ENCODE measurements at regions not wholly inside any gene's neighbourhood (a gene's known extent, or its start where the extent isn't known, plus 50 kb on each side); places are given as distances from the start of the nearest gene placed in this dataset.

DNA sequence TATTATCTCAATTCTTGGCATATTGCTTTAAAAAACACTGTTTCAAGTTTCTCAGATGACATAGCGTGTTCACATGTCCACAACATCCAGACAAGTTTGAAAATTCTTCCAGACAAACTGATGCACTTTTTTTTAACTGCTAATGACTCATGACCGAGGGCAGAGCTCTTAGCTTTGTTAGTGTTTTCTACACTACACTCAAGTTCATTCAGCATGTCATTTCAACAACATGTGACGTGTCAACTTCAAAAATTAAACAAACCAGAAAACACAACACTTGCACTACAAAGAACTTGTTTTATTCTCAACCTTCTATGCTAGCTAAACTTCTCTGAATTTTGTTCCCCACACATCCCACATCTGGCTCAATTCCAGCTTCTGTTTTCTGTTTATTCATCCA lies 1186.3 kb upstream of the FLRT2 start:
- Histone ChIP-seq H3K36me3 (ENCODE audit: control insufficient read depth in 1 of 2, insufficient read depth in 2 of 2, low read length in 2 of 2) (no peaks in the 10 kb centered on the region), H3K27ac (ENCODE audit: low read depth, low read length) (no peak overlapping the region), H3K4me1 (ENCODE audit: control insufficient read depth in 1 of 2, insufficient read depth in 2 of 2, low read length in 2 of 2) (no peaks in the 10 kb centered on the region), H3K4me3 (ENCODE audit: low read depth in 1 of 2, low read length in 2 of 2) (no peak overlapping the region), H3K9me3 (ENCODE audit: control insufficient read depth in 1 of 2, low read length in 2 of 2) (peaks cover 11 to 13% of the 10 kb centered on the region in 2 donors), H3K27me3 (ENCODE audit: control insufficient read depth in 1 of 2, insufficient read depth in 2 of 2, low read length in 2 of 2) (no peaks in the 10 kb centered on the region), H3K9ac (ENCODE audit: low read depth in 1 of 2, low read length in 2 of 2) (no peak overlapping the region)

DNA sequence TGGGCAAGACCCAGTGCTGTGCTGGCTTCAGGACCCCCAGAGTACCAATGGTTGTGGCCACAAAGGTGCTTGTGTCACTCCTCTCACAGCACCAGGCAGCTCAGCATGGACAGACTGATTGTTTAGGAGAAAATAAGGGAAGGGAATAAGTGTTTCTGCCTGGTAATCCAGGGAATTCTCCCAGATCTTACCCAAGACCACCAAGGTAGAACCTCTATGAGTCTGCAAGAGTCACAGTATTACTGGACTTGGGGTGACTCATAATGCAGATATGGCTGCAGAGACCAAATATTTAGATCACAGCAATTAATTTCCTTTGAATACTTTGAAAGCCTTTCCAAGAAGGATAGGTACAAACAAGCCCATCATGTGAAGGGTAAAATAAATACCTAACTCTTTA lies 1178.3 kb upstream of the FLRT2 start:
- Histone ChIP-seq H3K9me3 (ENCODE audit: control insufficient read depth in 1 of 2, low read length in 2 of 2) (peaks cover 28 to 41% of the 10 kb centered on the region in 2 donors), H3K4me1 (ENCODE audit: control insufficient read depth in 1 of 2, insufficient read depth in 2 of 2, low read length in 2 of 2) (no peaks in the 10 kb centered on the region), H3K36me3 (ENCODE audit: control insufficient read depth in 1 of 2, insufficient read depth in 2 of 2, low read length in 2 of 2) (no peaks in the 10 kb centered on the region), H3K9ac (ENCODE audit: low read depth in 1 of 2, low read length in 2 of 2) (no peak overlapping the region), H3K27ac (ENCODE audit: low read depth, low read length) (no peak overlapping the region), H3K27me3 (ENCODE audit: control insufficient read depth in 1 of 2, insufficient read depth in 2 of 2, low read length in 2 of 2) (no peaks in the 10 kb centered on the region), H3K4me3 (ENCODE audit: low read depth in 1 of 2, low read length in 2 of 2) (no peak overlapping the region)

DNA sequence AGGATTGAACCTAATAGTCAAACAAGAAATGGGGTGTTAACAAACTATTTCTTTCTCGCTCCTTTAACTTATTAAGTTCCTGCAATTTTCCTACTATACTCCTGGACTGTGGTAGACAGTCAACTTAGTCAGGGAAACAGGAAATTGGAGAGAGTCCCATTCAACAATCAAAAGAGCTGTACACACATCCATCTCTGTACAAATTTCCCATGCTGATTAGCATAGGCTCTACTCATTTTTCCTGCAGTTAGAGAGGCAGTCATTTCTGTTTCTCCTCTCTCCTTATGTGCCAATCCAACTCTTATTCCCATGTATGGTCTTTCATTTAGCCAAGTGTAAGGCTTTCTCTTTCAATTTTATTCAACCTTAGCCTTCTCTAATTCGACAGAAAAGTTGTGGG lies 1168.5 kb upstream of the FLRT2 start:
- Histone ChIP-seq H3K9ac (ENCODE audit: low read depth in 1 of 2, low read length in 2 of 2) (no peak overlapping the region), H3K27ac (ENCODE audit: low read depth, low read length) (no peak overlapping the region), H3K36me3 (ENCODE audit: control insufficient read depth in 1 of 2, insufficient read depth in 2 of 2, low read length in 2 of 2) (no peaks in the 10 kb centered on the region), H3K9me3 (ENCODE audit: control insufficient read depth in 1 of 2, low read length in 2 of 2) (peaks cover 0 to 10% of the 10 kb centered on the region in 2 donors), H3K4me1 (ENCODE audit: control insufficient read depth in 1 of 2, insufficient read depth in 2 of 2, low read length in 2 of 2) (no peaks in the 10 kb centered on the region), H3K27me3 (ENCODE audit: control insufficient read depth in 1 of 2, insufficient read depth in 2 of 2, low read length in 2 of 2) (no peaks in the 10 kb centered on the region), H3K4me3 (ENCODE audit: low read depth in 1 of 2, low read length in 2 of 2) (no peak overlapping the region)

DNA sequence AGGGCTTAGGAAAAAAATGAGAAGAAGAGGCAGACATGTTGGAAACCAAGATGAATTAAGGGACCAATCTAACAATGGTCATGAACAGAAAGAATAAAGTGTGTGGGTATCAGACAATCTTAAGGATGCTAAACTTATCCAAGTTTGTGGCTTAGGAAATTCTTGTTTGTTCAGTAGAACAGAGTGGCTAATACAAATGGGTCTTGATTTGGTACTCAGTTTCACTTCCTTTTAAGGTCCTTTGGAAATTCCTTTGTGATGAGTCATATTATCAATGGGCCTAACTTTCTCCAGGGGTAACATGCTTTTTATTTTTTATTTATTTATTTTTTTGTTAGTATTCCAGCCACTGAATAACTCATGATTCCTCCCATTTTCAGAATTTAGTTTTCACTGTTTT lies 1154.7 kb upstream of the FLRT2 start:
- no peaks in the 10 kb centered on the region for H3K4me1 ChIP-seq (ENCODE audit: control insufficient read depth in 1 of 2, insufficient read depth in 2 of 2, low read length in 2 of 2)
- no peaks in the 10 kb centered on the region for H3K27me3 ChIP-seq (ENCODE audit: control insufficient read depth in 1 of 2, insufficient read depth in 2 of 2, low read length in 2 of 2)
- H3K4me3 ChIP-seq (ENCODE audit: low read depth in 1 of 2, low read length in 2 of 2) = no peak overlapping the region
- peaks cover 3 to 6% of the 10 kb centered on the region in 2 donors for H3K9me3 ChIP-seq (ENCODE audit: control insufficient read depth in 1 of 2, low read length in 2 of 2)
- H3K27ac ChIP-seq (ENCODE audit: low read depth, low read length) = no peak overlapping the region
- no peak overlapping the region for H3K9ac ChIP-seq (ENCODE audit: low read depth in 1 of 2, low read length in 2 of 2)
- no peaks in the 10 kb centered on the region for H3K36me3 ChIP-seq (ENCODE audit: control insufficient read depth in 1 of 2, insufficient read depth in 2 of 2, low read length in 2 of 2)

DNA sequence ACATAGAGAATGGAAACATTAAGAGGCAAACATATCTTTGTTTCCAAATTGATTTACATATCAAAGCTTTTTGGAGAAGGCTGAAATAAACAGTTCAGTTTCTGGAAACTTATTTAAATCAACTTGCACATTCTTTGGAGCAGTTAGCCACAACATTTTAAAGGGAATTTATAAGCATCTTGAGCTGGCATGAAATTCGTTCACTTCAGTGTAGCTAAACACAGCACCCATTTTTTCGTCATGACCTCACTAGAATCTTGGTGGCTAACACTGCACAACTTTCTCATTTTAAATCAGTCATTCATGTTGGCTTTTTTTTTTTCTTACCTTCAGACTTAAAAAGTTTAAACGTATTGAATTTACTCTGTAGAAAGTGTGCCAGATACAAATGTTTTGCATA lies 1139.9 kb upstream of the FLRT2 start:
- no peaks in the 10 kb centered on the region for H3K36me3 ChIP-seq (ENCODE audit: control insufficient read depth in 1 of 2, insufficient read depth in 2 of 2, low read length in 2 of 2)
- no peak overlapping the region for H3K4me3 ChIP-seq (ENCODE audit: low read depth in 1 of 2, low read length in 2 of 2)
- H3K27ac ChIP-seq (ENCODE audit: low read depth, low read length) = no peak overlapping the region
- H3K27me3 ChIP-seq (ENCODE audit: control insufficient read depth in 1 of 2, insufficient read depth in 2 of 2, low read length in 2 of 2) = no peaks in the 10 kb centered on the region
- no peaks in the 10 kb centered on the region for H3K4me1 ChIP-seq (ENCODE audit: control insufficient read depth in 1 of 2, insufficient read depth in 2 of 2, low read length in 2 of 2)
- H3K9ac ChIP-seq (ENCODE audit: low read depth in 1 of 2, low read length in 2 of 2) = no peak overlapping the region
- H3K9me3 ChIP-seq (ENCODE audit: control insufficient read depth in 1 of 2, low read length in 2 of 2) = peaks cover 0 to 7% of the 10 kb centered on the region in 2 donors

DNA sequence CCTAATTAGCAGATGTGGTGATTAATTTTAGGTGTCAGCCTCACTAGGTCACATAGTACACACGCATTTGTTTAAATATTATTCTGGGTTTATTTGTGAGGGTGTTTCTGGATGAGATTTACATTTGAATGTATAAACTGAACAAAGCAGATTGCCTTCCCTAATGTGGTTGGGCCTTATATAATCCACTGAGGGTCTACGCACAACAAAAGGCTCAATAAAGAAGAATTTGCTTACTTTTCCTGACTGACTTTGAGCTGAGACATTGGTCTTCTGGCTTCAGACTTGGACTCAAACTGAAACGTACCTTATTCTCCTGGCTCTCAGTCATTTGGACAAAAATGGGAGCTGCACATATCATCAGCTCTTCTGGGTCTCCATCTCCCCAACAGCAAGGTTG lies 1132.3 kb upstream of the FLRT2 start:
- H3K27ac ChIP-seq (ENCODE audit: low read depth, low read length) = no peak overlapping the region
- H3K9ac ChIP-seq (ENCODE audit: low read depth in 1 of 2, low read length in 2 of 2) = no peak overlapping the region
- no peaks in the 10 kb centered on the region for H3K27me3 ChIP-seq (ENCODE audit: control insufficient read depth in 1 of 2, insufficient read depth in 2 of 2, low read length in 2 of 2)
- H3K4me1 ChIP-seq (ENCODE audit: control insufficient read depth in 1 of 2, insufficient read depth in 2 of 2, low read length in 2 of 2) = no peaks in the 10 kb centered on the region
- no peaks in the 10 kb centered on the region for H3K36me3 ChIP-seq (ENCODE audit: control insufficient read depth in 1 of 2, insufficient read depth in 2 of 2, low read length in 2 of 2)
- H3K9me3 ChIP-seq (ENCODE audit: control insufficient read depth in 1 of 2, low read length in 2 of 2) = peaks cover 0 to 11% of the 10 kb centered on the region in 2 donors
- no peak overlapping the region for H3K4me3 ChIP-seq (ENCODE audit: low read depth in 1 of 2, low read length in 2 of 2)

DNA sequence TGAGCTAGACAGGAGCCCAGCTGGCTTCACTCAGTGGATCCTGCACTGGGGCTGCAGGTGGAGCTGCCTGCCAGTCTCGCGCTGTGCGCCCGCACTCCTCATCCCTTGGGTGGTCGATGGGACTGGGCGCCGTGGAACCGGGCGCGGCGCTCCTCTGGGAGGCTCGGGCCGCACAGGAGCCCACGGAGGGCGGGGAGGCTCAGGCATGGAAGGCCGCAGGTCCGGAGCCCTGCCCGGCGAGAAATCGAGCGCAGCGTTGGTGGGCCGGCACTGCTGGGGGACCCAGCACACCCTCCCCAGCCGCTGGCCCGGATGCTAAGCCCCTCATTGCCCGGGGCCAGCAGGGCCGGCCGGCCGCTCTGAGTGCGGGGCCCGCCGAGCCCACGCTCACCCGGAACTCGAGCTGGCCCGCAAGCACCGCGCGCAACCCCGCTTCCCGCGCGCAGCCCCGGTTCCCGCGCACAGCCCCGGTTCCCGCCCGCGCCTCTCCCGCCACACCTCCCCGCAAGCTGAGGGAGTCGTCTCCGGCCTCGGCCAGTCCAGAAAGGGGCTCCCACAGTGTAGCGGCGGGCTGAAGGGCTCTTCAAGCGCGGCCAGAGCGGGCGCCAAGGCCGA lies 1130.5 kb upstream of the FLRT2 start:
- Histone ChIP-seq H3K4me3 (ENCODE audit: low read depth in 1 of 2, low read length in 2 of 2) (no peak overlapping the region), H3K36me3 (ENCODE audit: control insufficient read depth in 1 of 2, insufficient read depth in 2 of 2, low read length in 2 of 2) (no peaks in the 10 kb centered on the region), H3K27me3 (ENCODE audit: control insufficient read depth in 1 of 2, insufficient read depth in 2 of 2, low read length in 2 of 2) (no peaks in the 10 kb centered on the region), H3K9me3 (ENCODE audit: control insufficient read depth in 1 of 2, low read length in 2 of 2) (peaks cover 2 to 13% of the 10 kb centered on the region in 2 donors), H3K27ac (ENCODE audit: low read depth, low read length) (no peak overlapping the region), H3K9ac (ENCODE audit: low read depth in 1 of 2, low read length in 2 of 2) (no peak overlapping the region), H3K4me1 (ENCODE audit: control insufficient read depth in 1 of 2, insufficient read depth in 2 of 2, low read length in 2 of 2) (no peaks in the 10 kb centered on the region)

DNA sequence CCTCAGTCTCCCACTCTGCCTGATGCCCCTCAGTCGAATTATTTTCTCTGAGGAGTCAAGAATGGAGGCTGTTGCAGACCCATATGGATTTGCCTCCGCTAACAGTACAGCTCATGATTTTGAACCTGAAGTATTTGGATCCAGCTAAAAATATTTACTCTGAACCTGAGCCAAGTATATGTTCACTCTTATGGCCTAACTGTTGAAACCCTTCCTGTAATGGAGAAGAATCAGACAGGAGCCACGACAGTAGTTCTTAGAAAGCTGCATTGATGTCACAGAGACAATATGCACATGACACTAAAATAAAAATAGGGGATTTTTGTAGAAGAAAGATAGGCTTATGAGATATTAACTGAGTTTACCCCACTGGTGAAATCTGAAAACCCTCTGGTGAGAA lies 1128.3 kb upstream of the FLRT2 start:
- Histone ChIP-seq H3K9ac (ENCODE audit: low read depth in 1 of 2, low read length in 2 of 2) (no peak overlapping the region), H3K27ac (ENCODE audit: low read depth, low read length) (no peak overlapping the region), H3K4me3 (ENCODE audit: low read depth in 1 of 2, low read length in 2 of 2) (no peak overlapping the region), H3K9me3 (ENCODE audit: control insufficient read depth in 1 of 2, low read length in 2 of 2) (peaks cover 2 to 13% of the 10 kb centered on the region in 2 donors), H3K27me3 (ENCODE audit: control insufficient read depth in 1 of 2, insufficient read depth in 2 of 2, low read length in 2 of 2) (no peaks in the 10 kb centered on the region), H3K4me1 (ENCODE audit: control insufficient read depth in 1 of 2, insufficient read depth in 2 of 2, low read length in 2 of 2) (no peaks in the 10 kb centered on the region), H3K36me3 (ENCODE audit: control insufficient read depth in 1 of 2, insufficient read depth in 2 of 2, low read length in 2 of 2) (no peaks in the 10 kb centered on the region)

DNA sequence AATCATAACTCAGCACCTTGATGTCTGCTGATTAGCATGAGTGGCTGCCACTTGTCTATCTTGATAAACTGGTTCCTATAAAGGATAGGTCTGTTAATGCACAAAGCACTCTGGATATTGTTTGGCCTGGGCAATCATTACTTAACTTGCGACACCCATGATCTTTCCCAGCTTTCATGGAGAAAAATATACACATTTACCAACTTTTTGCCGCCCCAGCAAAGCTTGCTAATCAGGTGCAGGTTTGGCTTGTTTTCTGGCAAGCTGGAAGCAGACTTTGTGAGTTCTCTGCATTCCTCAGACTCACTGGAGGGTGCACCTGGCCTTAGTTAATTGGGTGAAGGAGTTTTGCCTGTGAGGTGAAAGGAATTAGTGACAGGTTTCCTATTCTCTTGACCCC lies 1126.4 kb upstream of the FLRT2 start:
- Histone ChIP-seq H3K36me3 (ENCODE audit: control insufficient read depth in 1 of 2, insufficient read depth in 2 of 2, low read length in 2 of 2) (no peaks in the 10 kb centered on the region), H3K4me3 (ENCODE audit: low read depth in 1 of 2, low read length in 2 of 2) (no peak overlapping the region), H3K27me3 (ENCODE audit: control insufficient read depth in 1 of 2, insufficient read depth in 2 of 2, low read length in 2 of 2) (no peaks in the 10 kb centered on the region), H3K27ac (ENCODE audit: low read depth, low read length) (no peak overlapping the region), H3K4me1 (ENCODE audit: control insufficient read depth in 1 of 2, insufficient read depth in 2 of 2, low read length in 2 of 2) (no peaks in the 10 kb centered on the region), H3K9me3 (ENCODE audit: control insufficient read depth in 1 of 2, low read length in 2 of 2) (peaks cover 5 to 7% of the 10 kb centered on the region in 2 donors), H3K9ac (ENCODE audit: low read depth in 1 of 2, low read length in 2 of 2) (no peak overlapping the region)

DNA sequence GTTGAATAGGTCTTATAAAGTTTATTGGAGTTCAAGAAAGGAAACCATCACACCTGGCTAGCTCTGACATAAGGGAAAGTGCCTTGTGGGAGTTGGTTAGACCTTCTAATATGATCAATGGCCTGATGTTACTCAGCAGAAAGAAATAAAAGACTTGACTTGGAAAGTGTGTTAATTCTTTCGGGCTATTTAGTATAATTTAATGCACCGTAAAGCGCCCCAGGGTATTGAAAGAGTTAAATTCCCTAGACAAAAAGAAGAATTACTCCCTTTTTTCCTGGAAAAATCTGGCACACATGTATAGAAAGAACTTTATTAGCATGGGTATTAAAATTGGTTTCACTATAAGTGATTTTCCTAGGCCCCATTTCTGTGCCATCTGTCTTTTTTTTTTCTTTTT lies 1125.7 kb upstream of the FLRT2 start:
- Histone ChIP-seq H3K27me3 (ENCODE audit: control insufficient read depth in 1 of 2, insufficient read depth in 2 of 2, low read length in 2 of 2) (no peaks in the 10 kb centered on the region), H3K9me3 (ENCODE audit: control insufficient read depth in 1 of 2, low read length in 2 of 2) (peaks cover 5 to 6% of the 10 kb centered on the region in 2 donors), H3K9ac (ENCODE audit: low read depth in 1 of 2, low read length in 2 of 2) (no peak overlapping the region), H3K27ac (ENCODE audit: low read depth, low read length) (no peak overlapping the region), H3K4me1 (ENCODE audit: control insufficient read depth in 1 of 2, insufficient read depth in 2 of 2, low read length in 2 of 2) (no peaks in the 10 kb centered on the region), H3K4me3 (ENCODE audit: low read depth in 1 of 2, low read length in 2 of 2) (no peak overlapping the region), H3K36me3 (ENCODE audit: control insufficient read depth in 1 of 2, insufficient read depth in 2 of 2, low read length in 2 of 2) (no peaks in the 10 kb centered on the region)

DNA sequence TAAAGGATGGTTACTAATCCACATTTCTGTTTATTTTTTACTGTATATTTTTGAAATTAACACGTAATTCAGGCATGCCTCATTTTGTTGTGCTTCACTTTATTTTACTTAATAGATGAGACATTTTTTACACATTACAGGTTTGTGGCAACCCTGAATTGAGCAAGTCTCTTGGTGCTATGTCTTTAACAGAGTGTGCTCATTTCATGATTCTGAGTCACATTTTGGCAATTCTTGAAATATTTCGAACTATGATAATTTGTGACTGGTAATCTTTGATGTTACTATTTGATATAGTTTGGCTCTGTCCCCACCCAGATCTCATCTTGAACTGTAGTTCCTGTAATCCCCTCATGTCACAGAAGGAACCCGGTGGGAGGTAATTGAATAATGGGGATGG lies 1120.5 kb upstream of the FLRT2 start:
- H3K4me3 ChIP-seq (ENCODE audit: low read depth in 1 of 2, low read length in 2 of 2) = no peak overlapping the region
- no peaks in the 10 kb centered on the region for H3K27me3 ChIP-seq (ENCODE audit: control insufficient read depth in 1 of 2, insufficient read depth in 2 of 2, low read length in 2 of 2)
- no peak overlapping the region for H3K9ac ChIP-seq (ENCODE audit: low read depth in 1 of 2, low read length in 2 of 2)
- no peaks in the 10 kb centered on the region for H3K4me1 ChIP-seq (ENCODE audit: control insufficient read depth in 1 of 2, insufficient read depth in 2 of 2, low read length in 2 of 2)
- no peak overlapping the region for H3K27ac ChIP-seq (ENCODE audit: low read depth, low read length)
- peaks cover 13 to 19% of the 10 kb centered on the region in 2 donors for H3K9me3 ChIP-seq (ENCODE audit: control insufficient read depth in 1 of 2, low read length in 2 of 2)
- H3K36me3 ChIP-seq (ENCODE audit: control insufficient read depth in 1 of 2, insufficient read depth in 2 of 2, low read length in 2 of 2) = no peaks in the 10 kb centered on the region
